Tongue (tissue), 1 donor: ENCODE measurements at regions not wholly inside any gene's neighbourhood (a gene's known extent, or its start where the extent isn't known, plus 50 kb on each side); places are given as distances from the start of the nearest gene placed in this dataset.

Source experiments
- DNase-seq: peaks from one replicate; pipeline ENCODE4 v3.0.0-alpha.2; 2015

GRCh38 chr14:94717808-94718207, 52.1 kb downstream of the GSC start:
- DNase-seq, result no peak

- no peak for DNase-seq
These were observed 52.9 kb downstream of the GSC start for GRCh38 chr14:94716976-94717375.

GRCh38 chr14:94713115-94713514, 56.8 kb downstream of the GSC start:
- DNase-seq, result peak; percentile 36

GRCh38 chr14:94710731-94711130, 59.2 kb downstream of the GSC start:
- DNase-seq, result no peak

GRCh38 chr14:94707494-94707893, 62.4 kb downstream of the GSC start:
- DNase-seq, result no peak

GRCh38 chr14:94706133-94706532, 63.8 kb downstream of the GSC start:
- no peak for DNase-seq

- DNase-seq, result no peak
These were observed 67.3 kb downstream of the GSC start for GRCh38 chr14:94702629-94703028.

GRCh38 chr14:94701861-94702370, 68.0 kb downstream of the GSC start:
- DNase-seq, result no peak

- peak; percentile 59 for DNase-seq
These were observed 69.6 kb downstream of the GSC start for GRCh38 chr14:94700336-94700735.

- DNase-seq, result no peak
These were observed 70.1 kb downstream of the GSC start for GRCh38 chr14:94699831-94700230.

- no peak for DNase-seq
These were observed 71.9 kb downstream of the GSC start for GRCh38 chr14:94697773-94698556.

GRCh38 chr14:94696518-94696917, 73.4 kb downstream of the GSC start:
- DNase-seq, result no peak

GRCh38 chr14:94695231-94695630, 74.7 kb downstream of the GSC start:
- DNase-seq, result no peak

- no peak for DNase-seq
These were observed 78.3 kb downstream of the GSC start for GRCh38 chr14:94691660-94692034.

GRCh38 chr14:94690896-94691659, 78.8 kb downstream of the GSC start:
- no peak for DNase-seq

- DNase-seq, result no peak
These were observed 78.3 kb downstream of the SERPINA3 start for GRCh38 chr14:94690486-94690885.

GRCh38 chr14:94689985-94690400, 77.8 kb downstream of the SERPINA3 start:
- no peak for DNase-seq

- peak; percentile 86 for DNase-seq
These were observed 77.2 kb downstream of the SERPINA3 start for GRCh38 chr14:94689218-94689984.

- DNase-seq, result no peak
These were observed 74.4 kb downstream of the SERPINA3 start for GRCh38 chr14:94686511-94687160.

- no peak for DNase-seq
These were observed 73.7 kb downstream of the SERPINA3 start for GRCh38 chr14:94685681-94686485.

- DNase-seq, result no peak
These were observed 73.0 kb downstream of the SERPINA3 start for GRCh38 chr14:94685166-94685581.
